ENCODE measurements at regions not wholly inside any gene's neighbourhood (a gene's known extent, or its start where the extent isn't known, plus 50 kb on each side); places are given as distances from the start of the nearest gene placed in this dataset.

- Histone ChIP-seq H3K27me3 (no peaks in the 10 kb centered on the region), H3K4me2 (peak overlapping the region in 3 of 11 experiments; percentile 20 to 51 (median 36); a peak in 5 of 22 replicates), H3K4me3 (no peak overlapping the region), H3K9me3 (replicated peaks in 1 of 11) (no peaks in the 10 kb centered on the region), H3K27ac (no peak overlapping the region), H4K20me1 (no peaks in the 10 kb centered on the region), H3K4me1 (peaks cover 0 to 25% (median 8%) of the 10 kb centered on the region in 10 experiments; a peak in 12 of 20 replicates), H3K36me3 (no peaks in the 10 kb centered on the region), H3K9ac (no peak overlapping the region)
- no peak for TF ChIP-seq Cebpa-rat (IDR thresholded peaks at IDR 0.05)
Observed at GRCh38 chr2:207459990-207460757, 69.6 kb upstream of the CREB1 start.

- H3K4me2 ChIP-seq, result peak overlapping the region in 10 of 11 experiments; percentile 2 to 54 (median 30); a peak in 10 of 22 replicates
- no peak overlapping the region for H3K9ac ChIP-seq
- no peak overlapping the region for H3K4me3 ChIP-seq
- no peaks in the 10 kb centered on the region for H3K9me3 ChIP-seq (replicated peaks in 1 of 11)
- no peak for TF ChIP-seq Cebpa-rat (IDR thresholded peaks at IDR 0.05)
- H3K36me3 ChIP-seq, result no peaks in the 10 kb centered on the region
- no peaks in the 10 kb centered on the region for H4K20me1 ChIP-seq
- no peaks in the 10 kb centered on the region for H3K27me3 ChIP-seq
- no peak overlapping the region for H3K27ac ChIP-seq
- peaks cover 0 to 32% (median 10%) of the 10 kb centered on the region in 10 experiments; a peak in 15 of 20 replicates for H3K4me1 ChIP-seq
Observed at GRCh38 chr2:207463433-207463832, 66.3 kb upstream of the CREB1 start.

GRCh38 chr2:207464007-207464406, 65.8 kb upstream of the CREB1 start:
- no peak for TF ChIP-seq Cebpa-rat (IDR thresholded peaks at IDR 0.05)
- H3K27ac ChIP-seq, result no peak overlapping the region
- peaks cover 0 to 32% (median 11%) of the 10 kb centered on the region in 10 experiments; a peak in 15 of 20 replicates for H3K4me1 ChIP-seq
- no peaks in the 10 kb centered on the region for H4K20me1 ChIP-seq
- no peaks in the 10 kb centered on the region for H3K27me3 ChIP-seq
- H3K4me3 ChIP-seq, result no peak overlapping the region
- H3K9ac ChIP-seq, result no peak overlapping the region
- H3K36me3 ChIP-seq, result no peaks in the 10 kb centered on the region
- no peaks in the 10 kb centered on the region for H3K9me3 ChIP-seq (replicated peaks in 1 of 11)
- H3K4me2 ChIP-seq, result peak overlapping the region in 4 of 11 experiments; percentile 2 to 44 (median 25); a peak in 6 of 22 replicates

- no peak overlapping the region for H3K27ac ChIP-seq
- no peak overlapping the region for H3K4me3 ChIP-seq
- no peak overlapping the region for H3K4me2 ChIP-seq
- H4K20me1 ChIP-seq, result no peaks in the 10 kb centered on the region
- H3K4me1 ChIP-seq, result peaks cover 0 to 22% (median 11%) of the 10 kb centered on the region in 10 experiments; a peak in 15 of 20 replicates
- no peaks in the 10 kb centered on the region for H3K27me3 ChIP-seq
- no peaks in the 10 kb centered on the region for H3K36me3 ChIP-seq
- H3K9ac ChIP-seq, result no peak overlapping the region
- H3K9me3 ChIP-seq (replicated peaks in 1 of 11), result no peaks in the 10 kb centered on the region
- no peak for TF ChIP-seq Cebpa-rat (IDR thresholded peaks at IDR 0.05)
Observed at GRCh38 chr2:207465894-207466293, 63.9 kb upstream of the CREB1 start.

- H3K27me3 ChIP-seq, result no peaks in the 10 kb centered on the region
- H3K9me3 ChIP-seq (replicated peaks in 1 of 11), result no peaks in the 10 kb centered on the region
- peak overlapping the region in 1 of 11 experiments; percentile 24; a peak in 1 of 22 replicates for H3K27ac ChIP-seq
- no peaks in the 10 kb centered on the region for H4K20me1 ChIP-seq
- no peak overlapping the region for H3K9ac ChIP-seq
- no peak for TF ChIP-seq Cebpa-rat (IDR thresholded peaks at IDR 0.05)
- no peaks in the 10 kb centered on the region for H3K36me3 ChIP-seq
- H3K4me1 ChIP-seq, result peaks cover under 1 to 30% (median 12%) of the 10 kb centered on the region in 10 experiments; a peak in 17 of 20 replicates
- peak overlapping the region in 2 of 11 experiments; percentile 1 to 23; a peak in 2 of 22 replicates for H3K4me2 ChIP-seq
- H3K4me3 ChIP-seq, result no peak overlapping the region
Observed at GRCh38 chr2:207467716-207468347, 61.9 kb upstream of the CREB1 start.

GRCh38 chr2:207468488-207468887, 61.3 kb upstream of the CREB1 start:
- no peak overlapping the region for H3K27ac ChIP-seq
- no peak overlapping the region for H3K9ac ChIP-seq
- H3K9me3 ChIP-seq (replicated peaks in 1 of 11), result no peaks in the 10 kb centered on the region
- H3K36me3 ChIP-seq, result no peaks in the 10 kb centered on the region
- H3K4me2 ChIP-seq, result 0 out of 22 replicates have a peak overlapping the region, but pooled peaks of 1 of the 11 experiments have one; percentile 5
- H3K27me3 ChIP-seq, result no peaks in the 10 kb centered on the region
- no peak overlapping the region for H3K4me3 ChIP-seq
- H3K4me1 ChIP-seq, result peaks cover 3 to 32% (median 11%) of the 10 kb centered on the region in 10 experiments; a peak in 17 of 20 replicates
- no peaks in the 10 kb centered on the region for H4K20me1 ChIP-seq
- TF ChIP-seq Cebpa-rat (IDR thresholded peaks at IDR 0.05), result no peak

GRCh38 chr2:207469451-207469850, 60.3 kb upstream of the CREB1 start:
- Histone ChIP-seq H3K4me3 (no peak overlapping the region), H3K4me2 (no peak overlapping the region), H3K9ac (no peak overlapping the region), H4K20me1 (no peaks in the 10 kb centered on the region), H3K27ac (no peak overlapping the region), H3K36me3 (no peaks in the 10 kb centered on the region), H3K4me1 (peaks cover 0 to 27% (median 10%) of the 10 kb centered on the region in 10 experiments; a peak in 13 of 20 replicates), H3K9me3 (replicated peaks in 1 of 11) (no peaks in the 10 kb centered on the region), H3K27me3 (no peaks in the 10 kb centered on the region)
- TF ChIP-seq Cebpa-rat (IDR thresholded peaks at IDR 0.05), result no peak

GRCh38 chr2:207469943-207470729, 59.6 kb upstream of the CREB1 start:
- no peaks in the 10 kb centered on the region for H3K36me3 ChIP-seq
- H3K9ac ChIP-seq, result no peak overlapping the region
- no peaks in the 10 kb centered on the region for H4K20me1 ChIP-seq
- no peak overlapping the region for H3K4me2 ChIP-seq
- no peaks in the 10 kb centered on the region for H3K9me3 ChIP-seq (replicated peaks in 1 of 11)
- no peak overlapping the region for H3K27ac ChIP-seq
- H3K4me3 ChIP-seq, result no peak overlapping the region
- H3K27me3 ChIP-seq, result no peaks in the 10 kb centered on the region
- no peak for TF ChIP-seq Cebpa-rat (IDR thresholded peaks at IDR 0.05)
- H3K4me1 ChIP-seq, result peaks cover 0 to 27% (median 10%) of the 10 kb centered on the region in 10 experiments; a peak in 13 of 20 replicates

- H3K36me3 ChIP-seq, result no peaks in the 10 kb centered on the region
- no peaks in the 10 kb centered on the region for H3K27me3 ChIP-seq
- H3K9ac ChIP-seq, result no peak overlapping the region
- no peak overlapping the region for H3K4me3 ChIP-seq
- TF ChIP-seq Cebpa-rat (IDR thresholded peaks at IDR 0.05), result no peak
- H3K27ac ChIP-seq, result no peak overlapping the region
- no peak overlapping the region for H3K4me2 ChIP-seq
- H4K20me1 ChIP-seq, result no peaks in the 10 kb centered on the region
- H3K4me1 ChIP-seq, result peaks cover 0 to 27% (median 10%) of the 10 kb centered on the region in 10 experiments; a peak in 13 of 20 replicates
- no peaks in the 10 kb centered on the region for H3K9me3 ChIP-seq (replicated peaks in 1 of 11)
Observed at GRCh38 chr2:207471261-207471660, 58.5 kb upstream of the CREB1 start.
